ENCODE measurements at regions not wholly inside any gene's neighbourhood (a gene's known extent, or its start where the extent isn't known, plus 50 kb on each side); places are given as distances from the start of the nearest gene placed in this dataset.

DNA sequence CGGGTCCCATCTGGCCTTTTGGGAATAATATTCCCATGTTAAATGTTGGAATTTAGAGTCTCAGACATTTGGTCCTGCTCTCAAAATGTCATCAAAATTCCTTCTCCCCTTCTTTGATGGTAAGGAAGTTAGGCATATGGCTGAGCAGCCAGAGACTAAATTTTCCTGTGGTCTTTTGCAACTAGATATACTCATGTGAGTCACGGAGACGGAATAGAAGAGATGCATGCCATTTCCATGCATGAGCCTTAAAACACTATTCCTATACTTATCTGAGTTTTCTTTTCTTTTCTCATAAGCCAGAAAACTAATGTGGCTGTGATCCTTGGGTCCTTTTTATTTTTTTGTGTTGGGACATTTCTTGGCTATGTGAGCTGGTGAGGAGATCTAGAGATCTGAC, 105.3 kb downstream of the NR2F2 start:
- ChIA-PET CTCF (no interaction called here), POLR2A (no interaction called here)
- Histone ChIP-seq H3K4me3 (ENCODE audit: low read length) (no peak overlapping the region), H3K9me3 (ENCODE audit: control insufficient read depth in 2 of 3, low read length in 3 of 3) (no peaks in the 10 kb centered on the region), H3K27ac (ENCODE audit: low read depth, low read length) (no peak overlapping the region), H3K4me1 (ENCODE audit: control insufficient read depth in 2 of 2, insufficient read depth in 2 of 2, low read length in 2 of 2) (no peaks in the 10 kb centered on the region), H3K27me3 (ENCODE audit: control insufficient read depth in 2 of 2, insufficient read depth in 2 of 2, low read length in 2 of 2) (no peaks in the 10 kb centered on the region), H3K36me3 (ENCODE audit: control insufficient read depth in 2 of 3, insufficient read depth in 3 of 3, low read length in 3 of 3) (no peaks in the 10 kb centered on the region)
- Mint-ChIP-seq H3K9me3 (peaks cover 0 to 2% (median 0%) of the 10 kb centered on the region in 11 donors), H3K4me1 (no peaks in the 10 kb centered on the region), H3K27me3 (peaks cover 0 to 30% (median 5%) of the 10 kb centered on the region in 5 donors), H3K27ac (no peak overlapping the region), H3K4me3 (no peak overlapping the region), H3K36me3 (no peaks in the 10 kb centered on the region)
- DNase-seq (no peak), ATAC-seq (no peak)
- intact Hi-C loops (cut with micrococcal nuclease): no loop called here

DNA sequence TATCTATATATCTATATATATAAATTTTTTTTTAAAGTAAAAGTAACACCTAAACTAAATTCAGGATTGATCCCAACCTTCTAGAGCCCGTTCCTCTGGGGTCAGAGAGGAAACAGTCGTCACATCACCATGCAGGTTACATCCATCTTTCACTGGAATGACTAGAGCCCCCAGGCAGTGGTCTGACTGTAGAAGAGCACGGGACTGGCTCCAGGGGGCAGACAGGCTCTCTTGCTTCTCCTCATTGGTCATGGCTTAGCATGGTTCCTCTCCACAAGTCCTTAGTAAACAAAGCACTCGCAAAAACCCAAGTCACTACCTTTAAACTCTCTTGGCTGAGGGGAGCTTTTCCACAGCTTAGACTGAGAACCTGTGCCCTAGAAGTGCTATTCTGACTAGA, 110.5 kb downstream of the NR2F2 start:
- intact Hi-C loops (cut with micrococcal nuclease): no loop called here
- no peaks in the 10 kb centered on the region for H3K36me3 Mint-ChIP-seq

DNA sequence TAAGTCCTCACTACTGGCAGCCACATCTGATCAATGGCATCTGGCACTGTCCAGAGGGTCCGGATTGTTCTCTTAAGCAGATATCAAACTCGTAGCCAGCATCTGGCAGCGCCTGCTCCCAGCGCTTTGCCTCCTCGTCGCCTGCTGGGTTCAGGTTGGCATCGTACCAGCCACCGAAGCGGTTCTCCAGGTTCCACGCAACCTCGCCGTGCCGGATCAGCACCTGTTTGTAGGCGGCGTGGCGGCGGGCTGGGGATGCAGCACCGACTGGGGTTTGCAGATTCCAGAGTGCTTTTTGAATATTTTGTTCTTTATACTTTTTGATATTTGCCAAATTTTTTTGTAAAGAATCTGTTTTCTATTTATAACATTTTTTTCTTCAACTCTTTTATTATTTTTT, 111.6 kb downstream of the NR2F2 start:
- no peaks in the 10 kb centered on the region for H3K27me3 ChIP-seq (ENCODE audit: control insufficient read depth in 2 of 2, insufficient read depth in 2 of 2, low read length in 2 of 2)
- Mint-ChIP-seq H3K27me3 (peaks cover 2 to 26% (median 24%) of the 10 kb centered on the region in 5 donors), H3K9me3 (peaks cover 0 to 9% (median 4%) of the 10 kb centered on the region in 11 donors), H3K36me3 (peaks cover 0 to 3% (median 0%) of the 10 kb centered on the region in 5 donors), H3K4me1 (no peaks in the 10 kb centered on the region), H3K4me3 (no peak overlapping the region), H3K27ac (no peak overlapping the region)
- CTCF ChIA-PET: no interaction called here
- no peaks in the 10 kb centered on the region for H3K36me3 ChIP-seq (ENCODE audit: control insufficient read depth in 2 of 3, insufficient read depth in 3 of 3, low read length in 3 of 3)
- H3K4me3 ChIP-seq (ENCODE audit: low read length): no peak overlapping the region
- no peak for DNase-seq
- POLR2A ChIA-PET: no interaction called here
- H3K27ac ChIP-seq (ENCODE audit: low read depth, low read length): no peak overlapping the region
- no peak for ATAC-seq
- intact Hi-C loops (cut with micrococcal nuclease): no loop called here
- H3K9me3 ChIP-seq (ENCODE audit: control insufficient read depth in 2 of 3, low read length in 3 of 3): no peaks in the 10 kb centered on the region
- H3K4me1 ChIP-seq (ENCODE audit: control insufficient read depth in 2 of 2, insufficient read depth in 2 of 2, low read length in 2 of 2): no peaks in the 10 kb centered on the region

More for the DNA sequence above, 110.5 kb downstream of the NR2F2 start:
- H3K9me3 Mint-ChIP-seq: peaks cover 0 to 9% (median 3%) of the 10 kb centered on the region in 11 donors
- no peaks in the 10 kb centered on the region for H3K4me1 Mint-ChIP-seq
- ChIA-PET POLR2A (no interaction called here), CTCF (no interaction called here)
- no peak overlapping the region for H3K4me3 Mint-ChIP-seq
- ATAC-seq (no peak), DNase-seq (no peak)
- Histone ChIP-seq H3K36me3 (ENCODE audit: control insufficient read depth in 2 of 3, insufficient read depth in 3 of 3, low read length in 3 of 3) (no peaks in the 10 kb centered on the region), H3K27ac (ENCODE audit: low read depth, low read length) (no peak overlapping the region), H3K4me1 (ENCODE audit: control insufficient read depth in 2 of 2, insufficient read depth in 2 of 2, low read length in 2 of 2) (no peaks in the 10 kb centered on the region), H3K9me3 (ENCODE audit: control insufficient read depth in 2 of 3, low read length in 3 of 3) (no peaks in the 10 kb centered on the region), H3K4me3 (ENCODE audit: low read length) (no peak overlapping the region), H3K27me3 (ENCODE audit: control insufficient read depth in 2 of 2, insufficient read depth in 2 of 2, low read length in 2 of 2) (no peaks in the 10 kb centered on the region)
- H3K27ac Mint-ChIP-seq: no peak overlapping the region
- peaks cover 0 to 26% (median 19%) of the 10 kb centered on the region in 5 donors for H3K27me3 Mint-ChIP-seq

DNA sequence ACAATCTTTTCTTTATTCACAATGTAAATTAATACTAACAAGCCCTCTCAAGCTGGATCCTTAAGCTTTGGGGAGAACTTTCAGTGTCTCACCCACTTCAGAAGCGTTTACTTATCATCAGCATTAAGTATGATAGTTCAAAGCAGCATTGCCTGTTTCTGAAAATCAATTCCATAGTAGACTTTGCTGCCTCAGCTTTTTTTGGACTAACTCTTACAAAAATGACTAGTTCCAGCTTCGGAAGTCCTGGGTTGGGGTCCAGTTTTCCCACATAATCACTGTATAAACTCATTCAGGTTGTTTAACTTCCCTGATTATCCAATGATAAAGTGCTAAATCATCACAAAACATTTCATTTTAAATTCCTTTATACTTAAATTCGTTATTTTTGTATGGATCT, 114.4 kb downstream of the NR2F2 start:
- Mint-ChIP-seq H3K27me3 (peaks cover 2 to 34% (median 19%) of the 10 kb centered on the region in 5 donors), H3K36me3 (peaks cover 0 to 3% (median 0%) of the 10 kb centered on the region in 5 donors), H3K27ac (no peak overlapping the region), H3K4me1 (no peaks in the 10 kb centered on the region), H3K9me3 (peaks cover 0 to 9% (median 4%) of the 10 kb centered on the region in 11 donors), H3K4me3 (no peak overlapping the region)
- H3K9me3 ChIP-seq (ENCODE audit: control insufficient read depth in 2 of 3, low read length in 3 of 3): no peaks in the 10 kb centered on the region
- ATAC-seq: no peak
- H3K4me3 ChIP-seq (ENCODE audit: low read length): no peak overlapping the region
- H3K27ac ChIP-seq (ENCODE audit: low read depth, low read length): no peak overlapping the region
- no peak for DNase-seq
- ChIA-PET POLR2A (no interaction called here), CTCF (no interaction called here)
- H3K4me1 ChIP-seq (ENCODE audit: control insufficient read depth in 2 of 2, insufficient read depth in 2 of 2, low read length in 2 of 2): no peaks in the 10 kb centered on the region
- no peaks in the 10 kb centered on the region for H3K36me3 ChIP-seq (ENCODE audit: control insufficient read depth in 2 of 3, insufficient read depth in 3 of 3, low read length in 3 of 3)
- no peaks in the 10 kb centered on the region for H3K27me3 ChIP-seq (ENCODE audit: control insufficient read depth in 2 of 2, insufficient read depth in 2 of 2, low read length in 2 of 2)
- intact Hi-C loops (cut with micrococcal nuclease): no loop called here

DNA sequence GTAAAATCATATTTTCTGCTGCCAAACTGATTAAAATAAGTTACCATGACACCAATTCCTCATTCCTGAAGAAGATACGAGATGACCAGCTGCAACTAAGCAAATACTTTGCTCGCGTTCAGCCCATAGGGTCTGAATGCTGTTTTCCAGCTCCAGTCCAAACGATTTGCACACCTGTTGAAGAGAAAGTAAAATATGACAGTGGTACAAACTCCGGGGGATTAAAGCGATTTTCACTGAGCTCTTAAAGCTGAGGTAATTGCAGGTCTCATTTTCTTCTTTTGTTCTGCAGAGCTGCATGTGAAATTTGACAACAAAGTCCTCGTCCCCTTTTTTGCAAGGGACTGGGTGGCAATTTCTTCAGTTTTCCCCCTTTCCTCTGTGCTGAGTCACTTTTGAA, 118.4 kb downstream of the NR2F2 start:
- H3K9me3 Mint-ChIP-seq: peaks cover 0 to 6% (median 2%) of the 10 kb centered on the region in 11 donors
- Histone ChIP-seq H3K4me1 (ENCODE audit: control insufficient read depth in 2 of 2, insufficient read depth in 2 of 2, low read length in 2 of 2) (no peaks in the 10 kb centered on the region), H3K27ac (ENCODE audit: low read depth, low read length) (no peak overlapping the region), H3K9me3 (ENCODE audit: control insufficient read depth in 2 of 3, low read length in 3 of 3) (no peaks in the 10 kb centered on the region), H3K27me3 (ENCODE audit: control insufficient read depth in 2 of 2, insufficient read depth in 2 of 2, low read length in 2 of 2) (no peaks in the 10 kb centered on the region), H3K36me3 (ENCODE audit: control insufficient read depth in 2 of 3, insufficient read depth in 3 of 3, low read length in 3 of 3) (no peaks in the 10 kb centered on the region), H3K4me3 (ENCODE audit: low read length) (no peak overlapping the region)
- intact Hi-C loops (cut with micrococcal nuclease): no loop called here
- no peak overlapping the region for H3K27ac Mint-ChIP-seq
- H3K4me3 Mint-ChIP-seq: no peak overlapping the region
- ChIA-PET POLR2A (no interaction called here), CTCF (no interaction called here)
- peaks cover 0 to 15% (median 0%) of the 10 kb centered on the region in 7 donors for H3K4me1 Mint-ChIP-seq
- peaks cover 2 to 34% (median 24%) of the 10 kb centered on the region in 5 donors for H3K27me3 Mint-ChIP-seq
- DNase-seq (no peak), ATAC-seq (no peak)
- H3K36me3 Mint-ChIP-seq: peaks cover 0 to 3% (median 0%) of the 10 kb centered on the region in 5 donors

DNA sequence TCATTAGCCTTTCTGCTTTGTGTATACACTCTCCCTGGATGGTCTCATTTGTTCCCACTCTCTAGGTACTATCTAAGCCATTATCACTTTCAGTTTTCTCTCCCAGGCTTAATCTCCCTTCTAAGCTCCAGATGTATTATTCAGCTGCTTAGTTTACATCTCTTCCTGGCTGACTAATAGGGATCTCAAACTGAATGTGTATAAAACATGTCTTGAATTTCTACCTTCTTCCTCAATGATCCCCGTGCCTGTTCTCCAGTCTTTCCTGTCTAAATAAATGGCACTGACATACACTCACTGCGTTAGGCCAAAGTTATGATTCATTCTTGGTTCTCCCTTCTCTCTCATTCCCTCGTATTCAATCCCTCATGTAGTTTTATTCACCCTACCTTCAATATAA, 127.3 kb downstream of the NR2F2 start:
- ChIA-PET POLR2A (no interaction called here), CTCF (no interaction called here)
- H3K27ac Mint-ChIP-seq: no peak overlapping the region
- no peaks in the 10 kb centered on the region for H3K4me1 ChIP-seq (ENCODE audit: control insufficient read depth in 2 of 2, insufficient read depth in 2 of 2, low read length in 2 of 2)
- H3K9me3 Mint-ChIP-seq: peaks cover 0 to 6% (median 0%) of the 10 kb centered on the region in 11 donors
- DNase-seq (no peak), ATAC-seq (no peak)
- no peak overlapping the region for H3K4me3 ChIP-seq (ENCODE audit: low read length)
- peaks cover 5 to 28% (median 22%) of the 10 kb centered on the region in 5 donors for H3K27me3 Mint-ChIP-seq
- H3K27ac ChIP-seq (ENCODE audit: low read depth, low read length): no peak overlapping the region
- H3K27me3 ChIP-seq (ENCODE audit: control insufficient read depth in 2 of 2, insufficient read depth in 2 of 2, low read length in 2 of 2): no peaks in the 10 kb centered on the region
- no peaks in the 10 kb centered on the region for H3K36me3 Mint-ChIP-seq
- H3K4me3 Mint-ChIP-seq: no peak overlapping the region
- peaks cover 0 to 3% (median 0%) of the 10 kb centered on the region in 7 donors for H3K4me1 Mint-ChIP-seq
- intact Hi-C loops (cut with micrococcal nuclease): no loop called here
- no peaks in the 10 kb centered on the region for H3K36me3 ChIP-seq (ENCODE audit: control insufficient read depth in 2 of 3, insufficient read depth in 3 of 3, low read length in 3 of 3)
- H3K9me3 ChIP-seq (ENCODE audit: control insufficient read depth in 2 of 3, low read length in 3 of 3): no peaks in the 10 kb centered on the region

DNA sequence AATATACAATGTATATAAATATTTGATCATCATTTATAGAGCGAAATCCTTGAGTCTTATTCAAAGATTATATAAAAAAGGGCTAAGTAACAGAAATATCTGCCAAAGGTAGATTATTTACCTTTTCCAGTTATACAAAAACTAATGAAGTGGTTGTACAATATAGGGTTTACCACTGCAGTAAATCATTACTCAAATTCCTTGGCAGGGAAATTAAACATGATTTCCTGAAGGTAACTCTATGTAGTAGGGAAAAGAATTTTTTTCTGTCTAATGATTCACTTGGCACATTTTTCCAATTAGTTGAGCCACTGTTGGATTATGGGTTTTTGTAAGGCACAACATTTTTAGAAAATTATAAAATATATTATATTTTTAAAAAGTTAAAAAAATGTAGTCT, 129.6 kb downstream of the NR2F2 start:
- Mint-ChIP-seq H3K9me3 (peaks cover 0 to 6% (median 0%) of the 10 kb centered on the region in 11 donors), H3K27ac (no peak overlapping the region), H3K36me3 (no peaks in the 10 kb centered on the region), H3K4me1 (peaks cover 0 to 3% (median 0%) of the 10 kb centered on the region in 7 donors), H3K27me3 (peaks cover 5 to 30% (median 16%) of the 10 kb centered on the region in 5 donors), H3K4me3 (no peak overlapping the region)
- no peaks in the 10 kb centered on the region for H3K9me3 ChIP-seq (ENCODE audit: control insufficient read depth in 2 of 3, low read length in 3 of 3)
- intact Hi-C loops (cut with micrococcal nuclease): no loop called here
- no peak overlapping the region for H3K27ac ChIP-seq (ENCODE audit: low read depth, low read length)
- no peaks in the 10 kb centered on the region for H3K36me3 ChIP-seq (ENCODE audit: control insufficient read depth in 2 of 3, insufficient read depth in 3 of 3, low read length in 3 of 3)
- no peak overlapping the region for H3K4me3 ChIP-seq (ENCODE audit: low read length)
- no peaks in the 10 kb centered on the region for H3K27me3 ChIP-seq (ENCODE audit: control insufficient read depth in 2 of 2, insufficient read depth in 2 of 2, low read length in 2 of 2)
- ATAC-seq: no peak
- CTCF ChIA-PET: no interaction called here
- DNase-seq: no peak
- POLR2A ChIA-PET: no interaction called here
- no peaks in the 10 kb centered on the region for H3K4me1 ChIP-seq (ENCODE audit: control insufficient read depth in 2 of 2, insufficient read depth in 2 of 2, low read length in 2 of 2)
